Lung (tissue), 11 donors: ENCODE measurements at regions not wholly inside any gene's neighbourhood (a gene's known extent, or its start where the extent isn't known, plus 50 kb on each side); places are given as distances from the start of the nearest gene placed in this dataset.

Experiments used
- ATAC-seq: fragments of 200-7000 bp; cut with Tn5 transposase; one replicate; pipeline ENCODE4 v1.9.1; 2020; ENCODE audit warnings: moderate number of reproducible peaks; ENCODE audit not compliant: insufficient read depth, low FRiP score
- DNase-seq, 3 donors: peaks; one replicate each; pipeline ENCODE4 v3.0.0-alpha.2; 2013 to 2017
- H3K27ac ChIP-seq, 2 donors: one replicate each; pipeline ENCODE4 v1.5.1; 2013; ENCODE audit warnings: mild to moderate bottlenecking in 2 of 2, moderate library complexity in 2 of 2, control low read depth in 1 of 2, inconsistent platforms in 1 of 2, low read depth in 1 of 2, low read length in 1 of 2
- H3K27me3 ChIP-seq, 3 donors: one replicate each; pipeline ENCODE4 v1.5.1; 2013; ENCODE audit warnings: low read length in 2 of 3; ENCODE audit not compliant: control insufficient read depth in 3 of 3, insufficient read depth in 3 of 3
- H3K36me3 ChIP-seq, 4 donors: one replicate each; pipeline ENCODE4 v1.5.1; 2013; ENCODE audit warnings: low read length in 4 of 4, mild to moderate bottlenecking in 1 of 4, moderate library complexity in 1 of 4; ENCODE audit not compliant: control insufficient read depth in 4 of 4, insufficient read depth in 4 of 4
- H3K4me1 ChIP-seq, 5 donors: one replicate each; pipeline ENCODE4 v1.5.1; 2013; ENCODE audit warnings: low read length in 5 of 5, mild to moderate bottlenecking in 2 of 5, moderate library complexity in 1 of 5; ENCODE audit not compliant: control insufficient read depth in 5 of 5, insufficient read depth in 5 of 5
- H3K4me3 ChIP-seq: one replicate; pipeline ENCODE4 v1.5.1; 2013; ENCODE audit warnings: mild to moderate bottlenecking, control low read depth, moderate library complexity
- H3K9ac ChIP-seq, 2 donors: one replicate each; pipeline ENCODE4 v1.5.1; 2013; ENCODE audit warnings: low read length in 2 of 2, control low read depth in 1 of 2; ENCODE audit not compliant: insufficient read depth in 1 of 2
- H3K9me3 ChIP-seq, 4 donors: one replicate each; pipeline ENCODE4 v1.5.1; 2013; ENCODE audit warnings: low read length in 3 of 4, mild to moderate bottlenecking in 1 of 4, moderate library complexity in 1 of 4; ENCODE audit not compliant: control insufficient read depth in 4 of 4, insufficient read depth in 3 of 4
- CTCF ChIP-seq: IDR thresholded peaks from 2 replicates; pipeline ENCODE4 v1.5.1; 2012; ENCODE audit warnings: mild to moderate bottlenecking; ENCODE audit errors: control extremely low read depth, extremely low read depth
- WGBS, 2 donors: extraction: QIAGEN DNeasy Blood & Tissue Kit; methylation state at CpG; one replicate each; pipeline ENCODE4 v1.1.7; 2013; 5-methylcytosine and 5-hydroxymethylcytosine counted together
- donor health status: control.
- donor health status: control.
- donor health status: Bipolar disorder and iron deficiency.
- donor health status: healthy.
- donor health status: DM: yes; HTN: yes; CAD: no.

DNA sequence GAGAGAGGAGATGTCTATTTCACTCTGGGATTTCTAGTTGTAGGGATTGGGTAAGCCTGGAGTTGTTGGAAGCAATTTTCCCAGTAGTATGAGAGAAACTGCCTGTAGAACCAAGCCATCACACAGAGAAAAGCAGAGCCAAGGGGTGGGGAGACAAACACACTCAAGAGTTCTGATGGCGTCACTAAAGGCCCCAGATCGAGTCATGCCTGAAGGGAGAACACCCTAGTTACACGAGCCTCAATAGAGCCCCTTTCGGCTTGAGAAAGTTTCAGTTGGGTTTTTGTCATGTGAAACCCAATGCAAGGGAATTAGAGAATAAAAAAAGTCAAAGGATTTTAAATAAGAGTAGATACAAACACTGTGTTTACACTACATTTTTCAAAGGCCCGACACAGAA lies 66.1 kb upstream of the PFN2 start:
- TF ChIP-seq CTCF, result no peak
- 84 to 88% methylated on average over 5 of the region's 5 CpGs for WGBS, 2 donors
- Histone ChIP-seq H3K27me3 (no peaks in the 10 kb centered on the region), H3K36me3 (no peaks in the 10 kb centered on the region), H3K4me3 (no peak overlapping the region), H3K9me3 (peaks cover 0 to 5% (median 2%) of the 10 kb centered on the region in 4 donors), H3K27ac (no peak overlapping the region), H3K9ac (no peak overlapping the region), H3K4me1 (no peaks in the 10 kb centered on the region)
- DNase-seq (no peak), ATAC-seq (no peak)

GRCh38 chr3:150035910-150036612 lies 65.4 kb upstream of the PFN2 start:
- no peaks in the 10 kb centered on the region for H3K4me1 ChIP-seq
- ATAC-seq (no peak), DNase-seq (no peak)
- peaks cover 0 to 2% (median 0%) of the 10 kb centered on the region in 4 donors for H3K9me3 ChIP-seq
- no peak overlapping the region for H3K9ac ChIP-seq
- no peak for TF ChIP-seq CTCF
- H3K36me3 ChIP-seq, result no peaks in the 10 kb centered on the region
- no peak overlapping the region for H3K4me3 ChIP-seq
- H3K27me3 ChIP-seq, result no peaks in the 10 kb centered on the region
- 85 to 91% methylated on average over 7 of the region's 7 CpGs for WGBS, 2 donors
- H3K27ac ChIP-seq, result no peak overlapping the region

- H3K27ac ChIP-seq, result no peak overlapping the region
- no peaks in the 10 kb centered on the region for H3K36me3 ChIP-seq
- no peaks in the 10 kb centered on the region for H3K9me3 ChIP-seq
- ATAC-seq, result no peak
- TF ChIP-seq CTCF, result no peak
- DNase-seq, result no peak
- no peaks in the 10 kb centered on the region for H3K4me1 ChIP-seq
- WGBS, 2 donors, result 74 to 84% methylated on average over 6 of the region's 6 CpGs
- H3K9ac ChIP-seq, result no peak overlapping the region
- H3K4me3 ChIP-seq, result no peak overlapping the region
- no peaks in the 10 kb centered on the region for H3K27me3 ChIP-seq
Measured at GRCh38 chr3:150035301-150035779, 64.6 kb upstream of the PFN2 start.

- ATAC-seq, result no peak
- no peak for TF ChIP-seq CTCF
- no peak overlapping the region for H3K4me3 ChIP-seq
Measured at GRCh38 chr3:150033721-150034120, 63.0 kb upstream of the PFN2 start.

More at GRCh38 chr3:150033721-150034120, 63.0 kb upstream of the PFN2 start:
- Histone ChIP-seq H3K9ac (no peak overlapping the region), H3K27ac (no peak overlapping the region), H3K27me3 (no peaks in the 10 kb centered on the region), H3K4me1 (no peaks in the 10 kb centered on the region), H3K36me3 (no peaks in the 10 kb centered on the region), H3K9me3 (no peaks in the 10 kb centered on the region)
- 48 to 49% methylated on average over 2 of the region's 2 CpGs for WGBS, 2 donors
- no peak for DNase-seq
